GM13976 (cell line): ENCODE measurements at regions not wholly inside any gene's neighbourhood (a gene's known extent, or its start where the extent isn't known, plus 50 kb on each side); places are given as distances from the start of the nearest gene placed in this dataset.

Experiments
- DNase-seq: peaks from one replicate; pipeline ENCODE4 v3.0.0; 2012; ENCODE audit warnings: low spot score
- CTCF ChIP-seq: IDR thresholded peaks from 2 replicates; pipeline ENCODE4 v1.5.1; 2012; ENCODE audit warnings: borderline replicate concordance, mild to moderate bottlenecking; ENCODE audit not compliant: insufficient read depth; ENCODE audit errors: extremely low read depth, missing control alignments, control extremely low read depth
- in situ Hi-C: fragments of 300-500 bp; cut with MboI; formaldehyde crosslinking; loops from one replicate; pipeline ENCODE4 v1.12.0; 2022; ENCODE audit warnings: low sequenced_read_pairs, mixed read lengths, inconsistent platforms; ENCODE audit not compliant: unreplicated experiment

GRCh38 chr20:2234598-2235191 is 61.1 kb upstream of the TGM3 start:
- TF ChIP-seq CTCF = no peak
- in situ Hi-C loops = no loop called here
- no peak for DNase-seq

- DNase-seq = no peak
- TF ChIP-seq CTCF = no peak
- in situ Hi-C loops = no loop called here
Measured at GRCh38 chr20:2236256-2236655, 59.5 kb upstream of the TGM3 start.

- in situ Hi-C loops = no loop called here
- TF ChIP-seq CTCF = no peak
- no peak for DNase-seq
Measured at GRCh38 chr20:2237059-2237458, 58.7 kb upstream of the TGM3 start.

- in situ Hi-C loops = no loop called here
- DNase-seq = no peak
- no peak for TF ChIP-seq CTCF
Measured at GRCh38 chr20:2238601-2239000, 57.2 kb upstream of the TGM3 start.

GRCh38 chr20:2240835-2241234 is 55.0 kb upstream of the TGM3 start:
- TF ChIP-seq CTCF = no peak
- in situ Hi-C loops = no loop called here
- no peak for DNase-seq

- in situ Hi-C loops = no loop called here
Measured at GRCh38 chr20:2242678-2243077, 53.1 kb upstream of the TGM3 start.

More at GRCh38 chr20:2242678-2243077, 53.1 kb upstream of the TGM3 start:
- no peak for TF ChIP-seq CTCF
- no peak for DNase-seq
